ENCODE measurements at regions not wholly inside any gene's neighbourhood (a gene's known extent, or its start where the extent isn't known, plus 50 kb on each side); places are given as distances from the start of the nearest gene placed in this dataset.

DNA sequence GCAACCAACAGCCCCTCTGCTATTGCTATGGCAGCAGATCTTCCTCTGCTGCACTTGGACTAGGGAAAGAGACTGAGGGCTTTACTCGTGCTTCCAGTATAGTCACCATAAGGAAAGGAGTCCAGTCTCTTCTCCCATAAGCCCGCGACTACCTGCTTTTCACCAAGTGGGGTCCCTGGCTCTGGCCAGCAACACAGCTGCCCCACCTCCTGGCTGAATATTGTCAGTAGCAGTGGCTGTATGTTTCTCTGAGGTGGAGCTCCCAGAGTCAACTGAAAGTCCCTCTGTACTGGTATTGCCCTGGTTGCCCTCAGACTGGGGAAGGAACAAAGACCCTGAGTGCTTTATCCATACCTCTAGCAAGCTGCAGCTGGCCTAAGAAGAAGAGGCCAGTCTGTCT, 719.6 kb downstream of the SQOR start (continued):
- TF ChIP-seq, protein P1, sequence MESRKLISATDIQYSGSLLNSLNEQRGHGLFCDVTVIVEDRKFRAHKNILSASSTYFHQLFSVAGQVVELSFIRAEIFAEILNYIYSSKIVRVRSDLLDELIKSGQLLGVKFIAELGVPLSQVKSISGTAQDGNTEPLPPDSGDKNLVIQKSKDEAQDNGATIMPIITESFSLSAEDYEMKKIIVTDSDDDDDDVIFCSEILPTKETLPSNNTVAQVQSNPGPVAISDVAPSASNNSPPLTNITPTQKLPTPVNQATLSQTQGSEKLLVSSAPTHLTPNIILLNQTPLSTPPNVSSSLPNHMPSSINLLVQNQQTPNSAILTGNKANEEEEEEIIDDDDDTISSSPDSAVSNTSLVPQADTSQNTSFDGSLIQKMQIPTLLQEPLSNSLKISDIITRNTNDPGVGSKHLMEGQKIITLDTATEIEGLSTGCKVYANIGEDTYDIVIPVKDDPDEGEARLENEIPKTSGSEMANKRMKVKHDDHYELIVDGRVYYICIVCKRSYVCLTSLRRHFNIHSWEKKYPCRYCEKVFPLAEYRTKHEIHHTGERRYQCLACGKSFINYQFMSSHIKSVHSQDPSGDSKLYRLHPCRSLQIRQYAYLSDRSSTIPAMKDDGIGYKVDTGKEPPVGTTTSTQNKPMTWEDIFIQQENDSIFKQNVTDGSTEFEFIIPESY (IDR thresholded peaks at IDR 0.05): no peak
- TF ChIP-seq MYB (IDR thresholded peaks at IDR 0.05; ENCODE audit: borderline replicate concordance, low read depth, low read length): no peak
- TF ChIP-seq, protein P2, sequence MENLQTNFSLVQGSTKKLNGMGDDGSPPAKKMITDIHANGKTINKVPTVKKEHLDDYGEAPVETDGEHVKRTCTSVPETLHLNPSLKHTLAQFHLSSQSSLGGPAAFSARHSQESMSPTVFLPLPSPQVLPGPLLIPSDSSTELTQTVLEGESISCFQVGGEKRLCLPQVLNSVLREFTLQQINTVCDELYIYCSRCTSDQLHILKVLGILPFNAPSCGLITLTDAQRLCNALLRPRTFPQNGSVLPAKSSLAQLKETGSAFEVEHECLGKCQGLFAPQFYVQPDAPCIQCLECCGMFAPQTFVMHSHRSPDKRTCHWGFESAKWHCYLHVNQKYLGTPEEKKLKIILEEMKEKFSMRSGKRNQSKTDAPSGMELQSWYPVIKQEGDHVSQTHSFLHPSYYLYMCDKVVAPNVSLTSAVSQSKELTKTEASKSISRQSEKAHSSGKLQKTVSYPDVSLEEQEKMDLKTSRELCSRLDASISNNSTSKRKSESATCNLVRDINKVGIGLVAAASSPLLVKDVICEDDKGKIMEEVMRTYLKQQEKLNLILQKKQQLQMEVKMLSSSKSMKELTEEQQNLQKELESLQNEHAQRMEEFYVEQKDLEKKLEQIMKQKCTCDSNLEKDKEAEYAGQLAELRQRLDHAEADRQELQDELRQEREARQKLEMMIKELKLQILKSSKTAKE (IDR thresholded peaks at IDR 0.05; ENCODE audit: low read depth, poor library complexity, severe bottlenecking): no peak

DNA sequence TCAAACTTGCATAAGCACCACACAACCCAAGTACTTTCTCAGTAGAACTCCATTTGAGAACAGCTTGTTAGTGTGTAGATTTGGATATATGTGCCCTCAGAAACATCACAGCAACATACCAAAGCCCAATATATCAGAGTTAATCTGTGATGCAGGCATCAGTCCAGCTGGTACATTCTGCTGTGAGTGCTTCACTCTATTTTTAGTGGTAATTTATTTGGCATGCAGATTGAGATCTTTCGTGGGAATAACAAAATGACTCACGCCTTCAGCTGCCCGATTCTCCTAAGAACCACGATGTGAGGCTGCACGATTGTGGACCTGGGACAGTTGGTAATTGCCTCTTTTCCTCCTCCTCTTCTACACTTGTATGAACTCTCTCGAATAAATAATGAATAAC, 730.7 kb downstream of the SQOR start:
- no peaks in the 10 kb centered on the region for H3K79me2 ChIP-seq (ENCODE audit: control insufficient read depth, insufficient read depth, low read length)
- H3K36me3 ChIP-seq (ENCODE audit: control insufficient read depth in 2 of 2, insufficient read depth in 2 of 2, low read length in 1 of 2): no peaks in the 10 kb centered on the region
- H3K27me3 ChIP-seq (replicated peaks in 1 of 2; ENCODE audit: control insufficient read depth in 2 of 2, insufficient read depth in 2 of 2, low read length in 1 of 2): no peaks in the 10 kb centered on the region
- no peak overlapping the region for H3K9ac ChIP-seq (ENCODE audit: control insufficient read depth, insufficient read depth, low read length)
- no peaks in the 10 kb centered on the region for H3K4me1 ChIP-seq (ENCODE audit: control insufficient read depth, insufficient read depth, low read length)
- no peak for DNase-seq (ENCODE audit: low read depth, low spot score)
- 22% methylated on average over 6 of the region's 6 CpGs for WGBS (ENCODE audit: insufficient coverage, insufficient replicate concordance, low lambda C conversion rate, missing lambda C conversion rate)
- TF ChIP-seq SMAD1 (IDR thresholded peaks at IDR 0.05; ENCODE audit: low read depth, partially characterized antibody) (no peak), SIN3A (IDR thresholded peaks at IDR 0.05; ENCODE audit: low read depth, low read length) (no peak)
- TF ChIP-seq, protein P3, sequence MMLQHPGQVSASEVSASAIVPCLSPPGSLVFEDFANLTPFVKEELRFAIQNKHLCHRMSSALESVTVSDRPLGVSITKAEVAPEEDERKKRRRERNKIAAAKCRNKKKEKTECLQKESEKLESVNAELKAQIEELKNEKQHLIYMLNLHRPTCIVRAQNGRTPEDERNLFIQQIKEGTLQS (IDR thresholded peaks at IDR 0.05; ENCODE audit: borderline replicate concordance, extremely low read depth, low read depth, low read length): no peak
- TF ChIP-seq, protein P4, sequence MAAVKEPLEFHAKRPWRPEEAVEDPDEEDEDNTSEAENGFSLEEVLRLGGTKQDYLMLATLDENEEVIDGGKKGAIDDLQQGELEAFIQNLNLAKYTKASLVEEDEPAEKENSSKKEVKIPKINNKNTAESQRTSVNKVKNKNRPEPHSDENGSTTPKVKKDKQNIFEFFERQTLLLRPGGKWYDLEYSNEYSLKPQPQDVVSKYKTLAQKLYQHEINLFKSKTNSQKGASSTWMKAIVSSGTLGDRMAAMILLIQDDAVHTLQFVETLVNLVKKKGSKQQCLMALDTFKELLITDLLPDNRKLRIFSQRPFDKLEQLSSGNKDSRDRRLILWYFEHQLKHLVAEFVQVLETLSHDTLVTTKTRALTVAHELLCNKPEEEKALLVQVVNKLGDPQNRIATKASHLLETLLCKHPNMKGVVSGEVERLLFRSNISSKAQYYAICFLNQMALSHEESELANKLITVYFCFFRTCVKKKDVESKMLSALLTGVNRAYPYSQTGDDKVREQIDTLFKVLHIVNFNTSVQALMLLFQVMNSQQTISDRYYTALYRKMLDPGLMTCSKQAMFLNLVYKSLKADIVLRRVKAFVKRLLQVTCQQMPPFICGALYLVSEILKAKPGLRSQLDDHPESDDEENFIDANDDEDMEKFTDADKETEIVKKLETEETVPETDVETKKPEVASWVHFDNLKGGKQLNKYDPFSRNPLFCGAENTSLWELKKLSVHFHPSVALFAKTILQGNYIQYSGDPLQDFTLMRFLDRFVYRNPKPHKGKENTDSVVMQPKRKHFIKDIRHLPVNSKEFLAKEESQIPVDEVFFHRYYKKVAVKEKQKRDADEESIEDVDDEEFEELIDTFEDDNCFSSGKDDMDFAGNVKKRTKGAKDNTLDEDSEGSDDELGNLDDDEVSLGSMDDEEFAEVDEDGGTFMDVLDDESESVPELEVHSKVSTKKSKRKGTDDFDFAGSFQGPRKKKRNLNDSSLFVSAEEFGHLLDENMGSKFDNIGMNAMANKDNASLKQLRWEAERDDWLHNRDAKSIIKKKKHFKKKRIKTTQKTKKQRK (IDR thresholded peaks at IDR 0.05; ENCODE audit: low read depth, low read length): no peak
- TF ChIP-seq, protein P5, sequence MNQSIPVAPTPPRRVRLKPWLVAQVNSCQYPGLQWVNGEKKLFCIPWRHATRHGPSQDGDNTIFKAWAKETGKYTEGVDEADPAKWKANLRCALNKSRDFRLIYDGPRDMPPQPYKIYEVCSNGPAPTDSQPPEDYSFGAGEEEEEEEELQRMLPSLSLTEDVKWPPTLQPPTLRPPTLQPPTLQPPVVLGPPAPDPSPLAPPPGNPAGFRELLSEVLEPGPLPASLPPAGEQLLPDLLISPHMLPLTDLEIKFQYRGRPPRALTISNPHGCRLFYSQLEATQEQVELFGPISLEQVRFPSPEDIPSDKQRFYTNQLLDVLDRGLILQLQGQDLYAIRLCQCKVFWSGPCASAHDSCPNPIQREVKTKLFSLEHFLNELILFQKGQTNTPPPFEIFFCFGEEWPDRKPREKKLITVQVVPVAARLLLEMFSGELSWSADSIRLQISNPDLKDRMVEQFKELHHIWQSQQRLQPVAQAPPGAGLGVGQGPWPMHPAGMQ (IDR thresholded peaks at IDR 0.05; ENCODE audit: borderline replicate concordance): no peak
- H4K20me1 ChIP-seq (ENCODE audit: control insufficient read depth, insufficient read depth): no peaks in the 10 kb centered on the region
- no peak for FAIRE-seq
- H3K4me2 ChIP-seq (ENCODE audit: control insufficient read depth, insufficient read depth): no peak overlapping the region
- H3K9me3 ChIP-seq (replicated peaks; ENCODE audit: control insufficient read depth, insufficient read depth, low read length): no peaks in the 10 kb centered on the region; the same call in 2 of the 3 replicates
- SMC1A ChIA-PET (ENCODE audit: uncharacterized antibody, unreplicated experiment): interaction anchor here (1.2 kb wide), 1 partner anchor 563 kb away, joined by 3 read pairs; no protein-coding TSS in a partner anchor
- POLR2A ChIA-PET: no interaction called here
- BruUV-seq (replicated peaks): no TSS peak
- H3K27ac ChIP-seq (ENCODE audit: control insufficient read depth, insufficient read depth): no peak overlapping the region
- CTCF ChIA-PET: interaction anchor here (0.8 kb wide), 1 partner anchor 1088 kb away, joined by 3 read pairs; no protein-coding TSS in a partner anchor
- H2AFZ ChIP-seq (ENCODE audit: control insufficient read depth, low read depth, low read length): no peak overlapping the region
- intact Hi-C loops (cut with micrococcal nuclease; ENCODE audit: unreplicated experiment) (no loop called here), in situ Hi-C loops (cut with MboI) (no loop called here)
- RAD21 ChIA-PET (ENCODE audit: unreplicated experiment): no interaction called here
- no peak overlapping the region for H3K4me3 ChIP-seq
- no peak for ATAC-seq

All from GM12878 (cell line).